OCI-LY1 (cell line): ENCODE measurements at regions not wholly inside any gene's neighbourhood (a gene's known extent, or its start where the extent isn't known, plus 50 kb on each side); places are given as distances from the start of the nearest gene placed in this dataset.
"Not testable (repeated sequence)": the region's sequence is repeated elsewhere in the genome, so short reads cannot be mapped to it uniquely, and the experiment has no call there.

ENCODE experiments used
- H2AFZ ChIP-seq: fragments of 200-600 bp; sonication (generic), shearing (Covaris generic); 2 replicates; pipeline ENCODE4 v1.6.0; 2014; ENCODE audit warnings: antibody characterized with exemption, mild to moderate bottlenecking, low read length
- H3F3A ChIP-seq: fragments of 200-600 bp; sonication (generic), shearing (Covaris generic); 2 replicates; pipeline ENCODE4 v1.6.0; 2014; ENCODE audit warnings: mild to moderate bottlenecking, antibody characterized with exemption, low read length, moderate library complexity; ENCODE audit not compliant: insufficient read depth
- H3K27ac ChIP-seq: fragments of 200-600 bp; sonication (generic); 2 replicates; pipeline ENCODE4 v1.5.1; 2014; ENCODE audit warnings: low read length, mixed run types, mild to moderate bottlenecking, low read depth; ENCODE audit not compliant: poor library complexity, severe bottlenecking
- H3K27me3 ChIP-seq: fragments of 200-600 bp; sonication (generic); 2 replicates; pipeline ENCODE4 v1.6.0; 2014; ENCODE audit warnings: antibody characterized with exemption, mild to moderate bottlenecking, low read length, moderate library complexity; ENCODE audit not compliant: insufficient read depth
- H3K36me3 ChIP-seq: fragments of 200-600 bp; sonication (generic); 2 replicates; pipeline ENCODE4 v1.6.1; 2014; ENCODE audit warnings: mild to moderate bottlenecking, antibody characterized with exemption, low read length, moderate library complexity, mixed read lengths; ENCODE audit not compliant: insufficient read depth
- H3K4me1 ChIP-seq: fragments of 200-600 bp; sonication (generic); 2 replicates; pipeline ENCODE4 v1.5.1; 2014; ENCODE audit warnings: mild to moderate bottlenecking, low read length, moderate library complexity; ENCODE audit not compliant: insufficient read depth, severe bottlenecking
- H3K4me2 ChIP-seq: fragments of 200-600 bp; sonication (generic), shearing (Covaris generic); 2 replicates; pipeline ENCODE4 v1.6.1; 2014; ENCODE audit warnings: low read length
- H3K4me3 ChIP-seq: fragments of 200-600 bp; sonication (generic); 2 replicates; pipeline ENCODE4 v1.5.1; 2014; ENCODE audit warnings: low read length, low read depth, mild to moderate bottlenecking, mixed read lengths; ENCODE audit not compliant: poor library complexity, severe bottlenecking
- H3K79me2 ChIP-seq: fragments of 200-600 bp; shearing (Covaris generic); 2 replicates; pipeline ENCODE4 v1.6.1; 2016; ENCODE audit warnings: mixed run types, low read length, mixed read lengths; ENCODE audit not compliant: insufficient read depth
- H3K9ac ChIP-seq: fragments of 200-600 bp; sonication (generic), shearing (Covaris generic); 2 replicates; pipeline ENCODE4 v1.6.1; 2014; ENCODE audit warnings: mild to moderate bottlenecking, low read length, mixed read lengths
- H3K9me2 ChIP-seq: fragments of 200-600 bp; sonication (generic), shearing (Covaris generic); 2 replicates; pipeline ENCODE4 v1.6.1; 2014; ENCODE audit warnings: low read depth, mild to moderate bottlenecking, low read length, mixed read lengths
- H3K9me3 ChIP-seq: fragments of 200-600 bp; shearing (Covaris generic); 2 replicates; pipeline ENCODE4 v1.6.1; 2014; ENCODE audit warnings: low read length, mixed read lengths
- H4K20me1 ChIP-seq: fragments of 200-600 bp; sonication (generic), shearing (Covaris generic); 2 replicates; pipeline ENCODE4 v1.6.0; 2016; ENCODE audit warnings: mild to moderate bottlenecking, low read length; ENCODE audit not compliant: insufficient read depth

GRCh38 chr20:29606171-29606570, 1651.3 kb upstream of the DEFB115 start:
- H3K9me3 ChIP-seq, H3K27ac ChIP-seq, H3K79me2 ChIP-seq, H3K27me3 ChIP-seq, H3F3A ChIP-seq, H3K9me2 ChIP-seq, H4K20me1 ChIP-seq, H3K4me1 ChIP-seq, H3K4me2 ChIP-seq, H2AFZ ChIP-seq, H3K9ac ChIP-seq, H3K4me3 ChIP-seq, H3K36me3 ChIP-seq: not testable (repeated sequence)

DNA sequence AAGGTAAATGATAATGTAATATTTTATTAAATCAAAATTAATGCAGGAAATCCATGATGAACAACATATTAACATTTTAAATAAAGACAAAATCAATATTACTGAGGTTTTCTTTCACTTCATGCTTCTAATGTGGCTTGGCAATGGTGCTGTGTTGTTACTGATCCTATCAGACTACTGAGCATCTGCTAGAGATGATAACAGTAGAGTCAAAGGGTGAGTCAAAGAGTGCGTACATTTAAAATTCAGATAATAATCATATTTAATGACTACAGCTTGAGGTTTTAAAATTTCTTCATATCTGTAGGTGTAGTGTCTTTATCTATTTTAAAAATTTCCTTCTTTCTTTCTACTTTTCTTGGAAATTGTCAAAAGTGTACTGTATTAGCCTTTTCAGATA, 1628.1 kb upstream of the DEFB115 start:
- not testable (repeated sequence) for H4K20me1 ChIP-seq, H3K27me3 ChIP-seq, H3K79me2 ChIP-seq, H3K27ac ChIP-seq, H3K4me1 ChIP-seq, H3K9me3 ChIP-seq, H2AFZ ChIP-seq, H3K9me2 ChIP-seq, H3K4me3 ChIP-seq, H3F3A ChIP-seq, H3K36me3 ChIP-seq, H3K9ac ChIP-seq, H3K4me2 ChIP-seq
